ENCODE measurements at regions not wholly inside any gene's neighbourhood (a gene's known extent, or its start where the extent isn't known, plus 50 kb on each side); places are given as distances from the start of the nearest gene placed in this dataset.

GRCh38 chr5:168059131-168059530 is 232.3 kb upstream of the WWC1 start:
- H3K36me3 ChIP-seq = no peaks in the 10 kb centered on the region
- TF ChIP-seq, protein P1, sequence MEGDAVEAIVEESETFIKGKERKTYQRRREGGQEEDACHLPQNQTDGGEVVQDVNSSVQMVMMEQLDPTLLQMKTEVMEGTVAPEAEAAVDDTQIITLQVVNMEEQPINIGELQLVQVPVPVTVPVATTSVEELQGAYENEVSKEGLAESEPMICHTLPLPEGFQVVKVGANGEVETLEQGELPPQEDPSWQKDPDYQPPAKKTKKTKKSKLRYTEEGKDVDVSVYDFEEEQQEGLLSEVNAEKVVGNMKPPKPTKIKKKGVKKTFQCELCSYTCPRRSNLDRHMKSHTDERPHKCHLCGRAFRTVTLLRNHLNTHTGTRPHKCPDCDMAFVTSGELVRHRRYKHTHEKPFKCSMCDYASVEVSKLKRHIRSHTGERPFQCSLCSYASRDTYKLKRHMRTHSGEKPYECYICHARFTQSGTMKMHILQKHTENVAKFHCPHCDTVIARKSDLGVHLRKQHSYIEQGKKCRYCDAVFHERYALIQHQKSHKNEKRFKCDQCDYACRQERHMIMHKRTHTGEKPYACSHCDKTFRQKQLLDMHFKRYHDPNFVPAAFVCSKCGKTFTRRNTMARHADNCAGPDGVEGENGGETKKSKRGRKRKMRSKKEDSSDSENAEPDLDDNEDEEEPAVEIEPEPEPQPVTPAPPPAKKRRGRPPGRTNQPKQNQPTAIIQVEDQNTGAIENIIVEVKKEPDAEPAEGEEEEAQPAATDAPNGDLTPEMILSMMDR (IDR thresholded peaks at IDR 0.05) = no peak
- DNase-seq (ENCODE audit: low spot score) = no peak
- no peaks in the 10 kb centered on the region for H3K27me3 ChIP-seq
- H3K9me3 ChIP-seq = no peaks in the 10 kb centered on the region
- no peak overlapping the region for H3K4me3 ChIP-seq
- no peak overlapping the region for H3K27ac ChIP-seq
- H3K4me1 ChIP-seq = peaks cover 0 to 4% of the 10 kb centered on the region in 2 donors

DNA sequence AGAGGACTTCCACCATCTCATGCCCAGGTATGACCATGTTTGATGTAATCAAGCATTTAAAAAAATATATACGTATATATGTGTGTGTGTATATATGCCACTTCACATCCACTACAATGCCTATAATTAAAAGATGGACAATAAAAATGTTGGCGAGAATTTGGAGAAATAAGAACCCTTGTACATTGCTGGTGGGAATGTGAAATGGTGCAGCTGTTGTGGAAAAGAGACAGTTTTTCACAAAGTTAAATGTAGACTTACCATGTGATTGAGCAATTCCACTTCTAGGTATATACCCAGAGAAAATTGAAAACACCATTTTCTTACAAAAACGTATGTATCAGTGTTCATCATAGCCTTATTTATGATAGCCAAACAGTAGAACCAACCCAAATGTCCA is 229.2 kb upstream of the WWC1 start:
- TF ChIP-seq, protein P1 (IDR thresholded peaks at IDR 0.05) = no peak
- Histone ChIP-seq H3K4me1 (no peaks in the 10 kb centered on the region), H3K36me3 (no peaks in the 10 kb centered on the region), H3K27me3 (no peaks in the 10 kb centered on the region), H3K4me3 (no peak overlapping the region), H3K9me3 (no peaks in the 10 kb centered on the region), H3K27ac (no peak overlapping the region)
- DNase-seq (ENCODE audit: low spot score) = no peak

GRCh38 chr5:168064457-168064856 is 227.0 kb upstream of the WWC1 start:
- Histone ChIP-seq H3K27me3 (no peaks in the 10 kb centered on the region), H3K27ac (no peak overlapping the region), H3K4me3 (no peak overlapping the region), H3K36me3 (no peaks in the 10 kb centered on the region), H3K4me1 (no peaks in the 10 kb centered on the region), H3K9me3 (no peaks in the 10 kb centered on the region)
- no peak for DNase-seq (ENCODE audit: low spot score)
- TF ChIP-seq, protein P1 (IDR thresholded peaks at IDR 0.05) = no peak

DNA sequence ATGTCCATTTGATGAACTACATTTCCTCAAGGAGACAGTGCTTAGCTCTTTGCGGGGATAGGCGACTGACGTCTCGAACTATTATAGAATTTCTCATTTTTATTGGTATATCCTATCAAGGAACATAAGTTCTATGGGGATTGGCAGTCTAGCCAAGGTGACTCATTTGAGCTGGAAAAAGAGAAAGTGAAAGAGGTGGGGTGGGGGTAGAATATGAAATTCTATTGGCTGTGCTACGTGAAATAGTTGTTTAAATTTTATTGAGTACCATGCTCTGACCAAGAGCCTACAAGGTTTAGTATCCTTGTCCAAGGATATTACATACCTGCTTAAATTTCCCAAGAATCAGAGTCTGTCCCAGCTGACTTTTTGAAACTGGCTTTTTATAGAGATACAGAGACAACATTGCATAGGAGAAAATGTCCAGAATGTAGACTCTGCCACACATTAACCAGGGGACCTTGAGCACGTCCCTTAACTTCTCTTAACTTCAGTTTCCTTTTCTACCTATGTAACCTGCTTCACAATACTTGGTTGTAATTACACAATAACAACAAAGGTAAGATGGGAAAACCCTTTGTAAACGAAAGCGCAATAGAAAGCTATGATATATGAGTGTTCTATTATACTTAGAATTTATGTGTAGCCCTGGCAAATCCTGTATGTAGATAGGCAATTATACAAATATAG is 226.4 kb upstream of the WWC1 start:
- H3K9me3 ChIP-seq = no peaks in the 10 kb centered on the region
- H3K4me3 ChIP-seq = no peak overlapping the region
- no peaks in the 10 kb centered on the region for H3K36me3 ChIP-seq
- no peaks in the 10 kb centered on the region for H3K4me1 ChIP-seq
- H3K27ac ChIP-seq = no peak overlapping the region
- no peak for DNase-seq (ENCODE audit: low spot score)
- TF ChIP-seq, protein P1 (IDR thresholded peaks at IDR 0.05) = no peak
- no peaks in the 10 kb centered on the region for H3K27me3 ChIP-seq

GRCh38 chr5:168066536-168067208 is 224.8 kb upstream of the WWC1 start:
- TF ChIP-seq, protein P1 (IDR thresholded peaks at IDR 0.05) = no peak
- no peaks in the 10 kb centered on the region for H3K27me3 ChIP-seq
- no peak for DNase-seq (ENCODE audit: low spot score)
- H3K36me3 ChIP-seq = no peaks in the 10 kb centered on the region
- no peak overlapping the region for H3K27ac ChIP-seq
- H3K4me1 ChIP-seq = no peaks in the 10 kb centered on the region
- no peaks in the 10 kb centered on the region for H3K9me3 ChIP-seq
- no peak overlapping the region for H3K4me3 ChIP-seq
